ENCODE measurements at regions not wholly inside any gene's neighbourhood (a gene's known extent, or its start where the extent isn't known, plus 50 kb on each side); places are given as distances from the start of the nearest gene placed in this dataset.

GRCh38 chr11:112408517-112408916 is 147.9 kb upstream of the PLET1 start:
- DNase-seq (ENCODE audit: low read depth, low spot score) (no peak), ATAC-seq (no peak)
- no peaks in the 10 kb centered on the region for H3K79me2 ChIP-seq (ENCODE audit: insufficient read depth, low read length)
- no peak overlapping the region for H3K9ac ChIP-seq (ENCODE audit: low read length)
- RAD21 ChIA-PET (ENCODE audit: low non-redundant PET in 1 of 2, low total read pairs in 2 of 2, uncharacterized antibody in 2 of 2, unreplicated experiment in 2 of 2) = interaction anchor here in 1 of 2 experiments (0.6 kb wide), 1 partner anchor 127 kb away, joined by 8 read pairs; no protein-coding TSS in a partner anchor
- H4K20me1 ChIP-seq (ENCODE audit: insufficient read depth) = no peaks in the 10 kb centered on the region
- H3K27ac ChIP-seq (ENCODE audit: low read depth, low read length) = no peak overlapping the region
- H3K4me1 ChIP-seq (ENCODE audit: control insufficient read depth in 1 of 2, insufficient read depth in 2 of 2, low read length in 2 of 2) = no peaks in the 10 kb centered on the region
- no peaks in the 10 kb centered on the region for H3K36me3 ChIP-seq (ENCODE audit: control insufficient read depth in 1 of 2, insufficient read depth in 2 of 2, low read length in 2 of 2)
- H3K9me3 ChIP-seq (ENCODE audit: control insufficient read depth in 1 of 2, insufficient read depth in 1 of 2, low read depth in 1 of 2, low read length in 2 of 2) = peaks cover 0 to 3% of the 10 kb centered on the region in 2 experiments; a peak in 1 of 4 replicates
- no peak overlapping the region for H2AFZ ChIP-seq (ENCODE audit: low read depth, low read length, poor library complexity, severe bottlenecking)
- POLR2A ChIA-PET = no interaction called here
- peaks cover 23% of the 10 kb centered on the region for H3K27me3 ChIP-seq (ENCODE audit: insufficient read depth, low read length)
- CTCF ChIA-PET = no interaction called here
- H3K4me2 ChIP-seq (ENCODE audit: low read length) = no peak overlapping the region
- intact Hi-C loops (cut with micrococcal nuclease) = no loop called here
- TF ChIP-seq POLR2A (IDR thresholded peaks at IDR 0.05; ENCODE audit: borderline replicate concordance, extremely low read depth, insufficient read depth, insufficient read length) (no peak), ELF1 (IDR thresholded peaks at IDR 0.05; ENCODE audit: borderline replicate concordance, low read depth) (no peak), SRF (IDR thresholded peaks at IDR 0.05; ENCODE audit: low read depth) (no peak)
- H3K4me3 ChIP-seq (replicated peaks in 1 of 2; ENCODE audit: low read depth in 1 of 2, low read length in 2 of 2) = no peak overlapping the region
- no TSS peak for BruUV-seq (replicated peaks)
- H3K9me2 ChIP-seq (ENCODE audit: insufficient read depth) = no peaks in the 10 kb centered on the region

DNA sequence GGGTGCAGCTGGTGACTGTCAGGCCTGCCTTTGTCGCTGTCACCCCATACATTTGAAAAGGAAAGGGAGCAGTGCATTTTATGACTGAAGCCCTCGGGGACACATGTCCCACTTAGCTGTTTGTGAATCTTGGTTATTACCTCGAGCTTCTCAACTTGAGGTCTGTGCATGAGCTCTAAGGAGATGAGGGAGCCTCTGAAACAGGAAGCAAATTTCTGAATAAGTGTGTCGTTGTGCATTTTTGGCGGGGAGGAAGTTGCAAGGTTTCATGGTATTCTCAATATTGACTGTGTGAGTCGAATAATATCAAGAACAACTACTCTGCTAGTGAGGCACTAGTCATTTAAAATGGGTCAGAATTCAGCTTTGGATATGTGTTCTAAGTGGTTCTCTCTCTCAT is 149.7 kb upstream of the PLET1 start:
- H3K36me3 ChIP-seq (ENCODE audit: control insufficient read depth in 1 of 2, insufficient read depth in 2 of 2, low read length in 2 of 2) = no peaks in the 10 kb centered on the region
- DNase-seq (ENCODE audit: low read depth, low spot score) (no peak), ATAC-seq (no peak)
- H3K79me2 ChIP-seq (ENCODE audit: insufficient read depth, low read length) = no peaks in the 10 kb centered on the region
- BruUV-seq (replicated peaks) = no TSS peak
- peaks cover 0 to 11% of the 10 kb centered on the region in 2 experiments; a peak in 1 of 4 replicates for H3K9me3 ChIP-seq (ENCODE audit: control insufficient read depth in 1 of 2, insufficient read depth in 1 of 2, low read depth in 1 of 2, low read length in 2 of 2)
- no peaks in the 10 kb centered on the region for H3K4me1 ChIP-seq (ENCODE audit: control insufficient read depth in 1 of 2, insufficient read depth in 2 of 2, low read length in 2 of 2)
- no peak overlapping the region for H2AFZ ChIP-seq (ENCODE audit: low read depth, low read length, poor library complexity, severe bottlenecking)
- RAD21 ChIA-PET (ENCODE audit: low non-redundant PET in 1 of 2, low total read pairs in 2 of 2, uncharacterized antibody in 2 of 2, unreplicated experiment in 2 of 2) = no interaction called here
- H3K4me2 ChIP-seq (ENCODE audit: low read length) = no peak overlapping the region
- H3K9me2 ChIP-seq (ENCODE audit: insufficient read depth) = no peaks in the 10 kb centered on the region
- no peak overlapping the region for H3K27ac ChIP-seq (ENCODE audit: low read depth, low read length)
- POLR2A ChIA-PET = no interaction called here
- no peak for TF ChIP-seq ZFX (IDR thresholded peaks at IDR 0.05)
- TF ChIP-seq RAD21 (IDR thresholded peaks at IDR 0.05; ENCODE audit: low read depth) = no peak
- no peak for TF ChIP-seq SRF (IDR thresholded peaks at IDR 0.05; ENCODE audit: low read depth)
- TF ChIP-seq POLR2AphosphoS5 (IDR thresholded peaks at IDR 0.05; ENCODE audit: low read depth, low read length) = no peak
- no peak for TF ChIP-seq CTCF (IDR thresholded peaks at IDR 0.05 in 2 of 3, conservative IDR thresholded peaks at IDR 0.05 in 1 of 3; ENCODE audit: borderline replicate concordance in 1 of 3, insufficient read depth in 1 of 3, low read depth in 2 of 3, low read length in 2 of 3)
- TF ChIP-seq ELF1 (IDR thresholded peaks at IDR 0.05; ENCODE audit: borderline replicate concordance, low read depth) = no peak
- intact Hi-C loops (cut with micrococcal nuclease) = no loop called here
- no peak overlapping the region for H3K4me3 ChIP-seq (replicated peaks in 1 of 2; ENCODE audit: low read depth in 1 of 2, low read length in 2 of 2)
- H3K9ac ChIP-seq (ENCODE audit: low read length) = no peak overlapping the region
- CTCF ChIA-PET = no interaction called here
- no peaks in the 10 kb centered on the region for H4K20me1 ChIP-seq (ENCODE audit: insufficient read depth)
- peaks cover 23% of the 10 kb centered on the region for H3K27me3 ChIP-seq (ENCODE audit: insufficient read depth, low read length)

Measured in HCT116 (cell line).